HepG2 (cell line): ENCODE measurements at regions not wholly inside any gene's neighbourhood (a gene's known extent, or its start where the extent isn't known, plus 50 kb on each side); places are given as distances from the start of the nearest gene placed in this dataset.

Source experiments
- GATAD2A ChIP-seq: IDR thresholded peaks from 2 replicates; pipeline ENCODE4 v1.6.1; 2016
- GFI1 ChIP-seq: sonication (generic); formaldehyde crosslinking; IDR thresholded peaks from 2 replicates; pipeline ENCODE4 v1.5.0; 2020; ENCODE audit warnings: missing genetic modification reagents, mild to moderate bottlenecking, borderline replicate concordance
- HNF4G ChIP-seq, 2 experiments: sonication (generic) in 1 of 2; formaldehyde crosslinking in 1 of 2; IDR thresholded peaks; 2 replicates each; pipeline versions ENCODE4 v1.4.0 to v1.6.1; 2011 to 2020; ENCODE audit warnings: borderline replicate concordance in 2 of 2, low read depth in 2 of 2, mild to moderate bottlenecking in 2 of 2, low read length in 1 of 2, missing genetic modification reagents in 1 of 2, moderate library complexity in 1 of 2
- KDM1A ChIP-seq: IDR thresholded peaks from 2 replicates; pipeline ENCODE4 v1.6.1; 2016; ENCODE audit warnings: missing compliant biosample characterization
- LCORL ChIP-seq, 2 experiments: fragments of 450-650 bp in 1 of 2; sonication (generic) in 1 of 2; formaldehyde crosslinking in 1 of 2; IDR thresholded peaks; 2 replicates each; pipeline versions ENCODE4 v1.5.0 to v1.6.1; 2017 to 2020; ENCODE audit warnings: antibody characterized with exemption in 1 of 2, missing genetic modification reagents in 1 of 2
- NCOA2 ChIP-seq: sonication (generic); formaldehyde crosslinking; IDR thresholded peaks from 2 replicates; pipeline ENCODE4 v1.8.0; 2022; ENCODE audit warnings: inconsistent platforms
- PAF1 ChIP-seq: IDR thresholded peaks from 2 replicates; pipeline ENCODE4 v1.6.1; 2016; ENCODE audit warnings: missing genetic modification reagents, missing compliant biosample characterization
- PHF21A ChIP-seq: sonication (generic); formaldehyde crosslinking; IDR thresholded peaks from 2 replicates; pipeline ENCODE4 v1.5.0; 2020; ENCODE audit warnings: mild to moderate bottlenecking, missing genetic modification reagents
- SNAPC2 ChIP-seq: sonication (generic); formaldehyde crosslinking; IDR thresholded peaks from 2 replicates; pipeline ENCODE4 v1.8.1; 2022; ENCODE audit warnings: mild to moderate bottlenecking, missing genetic modification reagents
- SP5 ChIP-seq: IDR thresholded peaks from 2 replicates; pipeline ENCODE4 v1.6.1; 2016; ENCODE audit warnings: low read depth, borderline replicate concordance
- TFAP4 ChIP-seq: sonication (generic); IDR thresholded peaks from 2 replicates; pipeline ENCODE4 v1.6.1; 2016; ENCODE audit warnings: low read depth, borderline replicate concordance
- ZMYM3 ChIP-seq: sonication (generic); formaldehyde crosslinking; IDR thresholded peaks from 2 replicates; pipeline ENCODE4 v1.5.1; 2020; ENCODE audit warnings: mild to moderate bottlenecking, missing genetic modification reagents
- ZNF180 ChIP-seq: sonication (generic); formaldehyde crosslinking; IDR thresholded peaks from 2 replicates; pipeline ENCODE4 v1.4.0; 2020; ENCODE audit warnings: low read depth, missing genetic modification reagents, borderline replicate concordance
- ZNF326 ChIP-seq: sonication (generic); formaldehyde crosslinking; IDR thresholded peaks from 2 replicates; pipeline ENCODE4 v1.4.0; 2020; ENCODE audit warnings: missing genetic modification reagents, borderline replicate concordance
- ZNF530 ChIP-seq: sonication (generic); formaldehyde crosslinking; IDR thresholded peaks from 2 replicates; pipeline ENCODE4 v1.5.0; 2020; ENCODE audit warnings: low read depth, mild to moderate bottlenecking, missing genetic modification reagents
- ZNF652 ChIP-seq: IDR thresholded peaks from 2 replicates; pipeline ENCODE4 v1.6.1; 2016; ENCODE audit warnings: low read depth, borderline replicate concordance
- ZNF670 ChIP-seq: sonication (generic); formaldehyde crosslinking; IDR thresholded peaks from 2 replicates; pipeline ENCODE4 v1.8.0; 2022; ENCODE audit warnings: mild to moderate bottlenecking, missing genetic modification reagents, borderline replicate concordance

- TF ChIP-seq GFI1 (CRISPR knock-in tag) (peak; percentile 69), ZNF326 (CRISPR knock-in tag) (no peak), PHF21A (CRISPR knock-in tag) (peak; percentile 57), LCORL (IDR thresholded peaks at IDR 0.05) (no peak), LCORL (CRISPR knock-in tag; IDR thresholded peaks at IDR 0.05) (peak; percentile 79), PAF1 (CRISPR knock-in tag) (no peak), HNF4G (IDR thresholded peaks at IDR 0.05; ENCODE audit: borderline replicate concordance, low read depth, low read length) (peak; percentile 76), HNF4G (CRISPR knock-in tag; IDR thresholded peaks at IDR 0.05; ENCODE audit: borderline replicate concordance, low read depth) (no peak), ZNF180 (no peak), KDM1A (CRISPR knock-in tag) (no peak), SP5 (no peak), ZMYM3 (CRISPR knock-in tag) (no peak), ZNF670 (0 out of 2 replicates have a peak, but pooled peaks have one; percentile 48), ZNF652 (CRISPR knock-in tag) (peak; percentile 88), GATAD2A (peak; percentile 49), TFAP4 (peak; percentile 34; the same call in 1 of the 2 replicates), ZNF530 (no peak), NCOA2 (peak; percentile 58; the same call in 1 of the 2 replicates), SNAPC2 (CRISPR knock-in tag) (peak; percentile 36; the same call in 1 of the 2 replicates)
Observed at GRCh38 chr3:86269364-86270155, 721.4 kb downstream of the VGLL3 start (continued).
